ENCODE measurements at regions not wholly inside any gene's neighbourhood (a gene's known extent, or its start where the extent isn't known, plus 50 kb on each side); places are given as distances from the start of the nearest gene placed in this dataset.

- 73% methylated on average over 1 of the region's 1 CpG for WGBS (ENCODE audit: low lambda C conversion rate, missing lambda C conversion rate)
- H3K4me3 ChIP-seq: no peak overlapping the region
- no peaks in the 10 kb centered on the region for H3K9me3 ChIP-seq (ENCODE audit: low read depth)
Observed at GRCh38 chr3:103440539-103441203, 1005.9 kb downstream of the ZPLD1 start.

GRCh38 chr3:103446953-103447629 lies 1012.3 kb downstream of the ZPLD1 start:
- WGBS (ENCODE audit: low lambda C conversion rate, missing lambda C conversion rate): 79% methylated on average over 10 of the region's 10 CpGs
- H2AFZ ChIP-seq: no peak overlapping the region

More at GRCh38 chr3:103440539-103441203, 1005.9 kb downstream of the ZPLD1 start:
- H3K79me2 ChIP-seq: no peaks in the 10 kb centered on the region
- no peaks in the 10 kb centered on the region for H3K27me3 ChIP-seq
- H3K9me2 ChIP-seq (replicated peaks; ENCODE audit: insufficient read depth): no peaks in the 10 kb centered on the region
- no peak overlapping the region for H2AFZ ChIP-seq
- no peak overlapping the region for H3K4me2 ChIP-seq
- TF ChIP-seq CTCF (IDR thresholded peaks at IDR 0.05; ENCODE audit: poor library complexity): peak; percentile 8
- TF ChIP-seq EZH2 (IDR thresholded peaks at IDR 0.05; ENCODE audit: borderline replicate concordance): no peak
- H4K20me1 ChIP-seq (ENCODE audit: insufficient read depth, poor library complexity, severe bottlenecking): no peaks in the 10 kb centered on the region
- H3K4me1 ChIP-seq (ENCODE audit: insufficient read depth): no peaks in the 10 kb centered on the region
- no peaks in the 10 kb centered on the region for H3K36me3 ChIP-seq (replicated peaks; ENCODE audit: insufficient read depth, low read depth)
- no peak overlapping the region for H3K27ac ChIP-seq
- DNase-seq (ENCODE audit: low spot score): no peak

GRCh38 chr3:103453152-103453551 lies 1018.3 kb downstream of the ZPLD1 start:
- no peaks in the 10 kb centered on the region for H3K36me3 ChIP-seq (replicated peaks; ENCODE audit: insufficient read depth, low read depth)
- H3K9me2 ChIP-seq (replicated peaks; ENCODE audit: insufficient read depth): no peaks in the 10 kb centered on the region
- no peaks in the 10 kb centered on the region for H3K27me3 ChIP-seq
- no peak for DNase-seq (ENCODE audit: low spot score)
- TF ChIP-seq EZH2 (IDR thresholded peaks at IDR 0.05; ENCODE audit: borderline replicate concordance) (no peak), CTCF (IDR thresholded peaks at IDR 0.05; ENCODE audit: poor library complexity) (no peak), EZH2phosphoT487 (IDR thresholded peaks at IDR 0.05; ENCODE audit: low read depth, severe bottlenecking, unreplicated experiment) (no peak)
- H2AFZ ChIP-seq: no peak overlapping the region
- H3K4me3 ChIP-seq: no peak overlapping the region
- H4K20me1 ChIP-seq (ENCODE audit: insufficient read depth, poor library complexity, severe bottlenecking): no peaks in the 10 kb centered on the region
- H3K9me3 ChIP-seq (ENCODE audit: low read depth): no peaks in the 10 kb centered on the region
- no peak overlapping the region for H3K4me2 ChIP-seq
- 83% methylated on average over 1 of the region's 1 CpG for WGBS (ENCODE audit: low lambda C conversion rate, missing lambda C conversion rate)
- H3K27ac ChIP-seq: no peak overlapping the region
- no peaks in the 10 kb centered on the region for H3K4me1 ChIP-seq (ENCODE audit: insufficient read depth)
- no peaks in the 10 kb centered on the region for H3K79me2 ChIP-seq

More at GRCh38 chr3:103446953-103447629, 1012.3 kb downstream of the ZPLD1 start:
- Histone ChIP-seq H3K4me3 (no peak overlapping the region), H3K4me1 (ENCODE audit: insufficient read depth) (no peaks in the 10 kb centered on the region), H3K36me3 (replicated peaks; ENCODE audit: insufficient read depth, low read depth) (no peaks in the 10 kb centered on the region), H3K9me2 (replicated peaks; ENCODE audit: insufficient read depth) (no peaks in the 10 kb centered on the region), H3K9me3 (ENCODE audit: low read depth) (no peaks in the 10 kb centered on the region), H4K20me1 (ENCODE audit: insufficient read depth, poor library complexity, severe bottlenecking) (no peaks in the 10 kb centered on the region), H3K79me2 (no peaks in the 10 kb centered on the region), H3K27me3 (no peaks in the 10 kb centered on the region), H3K4me2 (no peak overlapping the region), H3K27ac (no peak overlapping the region)
- TF ChIP-seq EZH2phosphoT487 (IDR thresholded peaks at IDR 0.05; ENCODE audit: low read depth, severe bottlenecking, unreplicated experiment) (no peak), EZH2 (IDR thresholded peaks at IDR 0.05; ENCODE audit: borderline replicate concordance) (no peak)
- DNase-seq (ENCODE audit: low spot score): no peak

- Histone ChIP-seq H3K36me3 (replicated peaks; ENCODE audit: insufficient read depth, low read depth) (no peaks in the 10 kb centered on the region), H3K4me3 (no peak overlapping the region), H3K9me2 (replicated peaks; ENCODE audit: insufficient read depth) (no peaks in the 10 kb centered on the region), H3K27me3 (no peaks in the 10 kb centered on the region), H3K4me1 (ENCODE audit: insufficient read depth) (no peaks in the 10 kb centered on the region), H3K79me2 (no peaks in the 10 kb centered on the region), H3K27ac (no peak overlapping the region), H4K20me1 (ENCODE audit: insufficient read depth, poor library complexity, severe bottlenecking) (no peaks in the 10 kb centered on the region), H3K4me2 (no peak overlapping the region), H2AFZ (no peak overlapping the region), H3K9me3 (ENCODE audit: low read depth) (no peaks in the 10 kb centered on the region)
- TF ChIP-seq EZH2 (IDR thresholded peaks at IDR 0.05; ENCODE audit: borderline replicate concordance) (no peak), EZH2phosphoT487 (IDR thresholded peaks at IDR 0.05; ENCODE audit: low read depth, severe bottlenecking, unreplicated experiment) (no peak), CTCF (IDR thresholded peaks at IDR 0.05; ENCODE audit: poor library complexity) (no peak)
- 92% methylated on average over 3 of the region's 3 CpGs for WGBS (ENCODE audit: low lambda C conversion rate, missing lambda C conversion rate)
- DNase-seq (ENCODE audit: low spot score): no peak
Observed at GRCh38 chr3:103459815-103460214, 1025.0 kb downstream of the ZPLD1 start.
